K562 (cell line): ENCODE measurements at regions not wholly inside any gene's neighbourhood (a gene's known extent, or its start where the extent isn't known, plus 50 kb on each side); places are given as distances from the start of the nearest gene placed in this dataset.

Experiments used
- ATAC-seq: fragments of 200-7000 bp; cut with Tn5 transposase; 3 replicates; pipeline ENCODE4 v1.9.1; 2020; ENCODE audit warnings: moderate library complexity
- BruUV-seq: library from RNA; stranded (reverse); fragments of 400-500 nt; replicated peaks from 2 replicates; lab custom pipeline; 2021; lab: Mats Ljungman, UMichigan
- CTCF ChIA-PET: fragments of 300-600 bp; formaldehyde crosslinking; extraction: SDS; loops from one replicate; lab custom pipeline; 2021; ENCODE audit warnings: low intra/inter-chr PET ratio; lab: Yijun Ruan, JAX
- POLR2A ChIA-PET: fragments of 300-600, 350-650 bp; sonication (Branson Sonifier 250); formaldehyde crosslinking; extraction: SDS; loops from one replicate; lab custom pipeline; 2021; ENCODE audit warnings: antibody characterized with exemption, inconsistent platforms; lab: Yijun Ruan, JAX
- DNase-seq, 4 experiments: peaks; one replicate each; pipeline versions ENCODE4 v3.0.0 to v3.0.0-alpha.2; 2011 to 2018; ENCODE audit warnings: low spot score in 3 of 4, mixed read lengths in 3 of 4; ENCODE audit errors: extremely low read depth in 1 of 4
- FAIRE-seq: peaks from 2 replicates; lab custom pipeline; 2011; peaks lifted over from hg19 to GRCh38; lab: Jason Lieb, UNC
- H2AFZ ChIP-seq: 2 replicates; pipeline ENCODE4 v1.6.0; 2011; ENCODE audit warnings: low read depth, low read length, control low read depth, inconsistent platforms
- H3K27ac ChIP-seq: fragments of 200-600 bp; 3 replicates; pipeline ENCODE4 v1.8.0; 2011; ENCODE audit warnings: low read depth, mild to moderate bottlenecking, control low read depth, inconsistent platforms, low read length, moderate library complexity, mixed read lengths; ENCODE audit errors: extremely low read depth
- H3K27me3 ChIP-seq, 2 experiments: fragments of 300-600 bp in 1 of 2; 2 replicates in 1 of 2; 3 replicates in 1 of 2; pipeline versions ENCODE4 v1.6.0 to v1.8.0; 2011; ENCODE audit warnings: inconsistent platforms in 2 of 2, low read length in 2 of 2, mild to moderate bottlenecking in 1 of 2, mixed read lengths in 1 of 2, moderate library complexity in 1 of 2; ENCODE audit not compliant: control insufficient read depth in 2 of 2, insufficient read depth in 2 of 2
- H3K36me3 ChIP-seq: fragments of 300-600 bp; 3 replicates; pipeline ENCODE4 v1.8.0; 2011; ENCODE audit warnings: mild to moderate bottlenecking, low read length, inconsistent platforms; ENCODE audit not compliant: control insufficient read depth, insufficient read depth
- H3K4me1 ChIP-seq, 2 experiments: fragments of 200-600 bp in 1 of 2; replicated peaks in 1 of 2; 2 replicates in 1 of 2; 3 replicates in 1 of 2; pipeline versions ENCODE4 v1.5.1 to v1.8.0; 2011; ENCODE audit warnings: inconsistent platforms in 2 of 2, low read length in 2 of 2, mild to moderate bottlenecking in 1 of 2, mixed read lengths in 1 of 2, moderate library complexity in 1 of 2; ENCODE audit not compliant: control insufficient read depth in 2 of 2, insufficient read depth in 2 of 2
- H3K4me2 ChIP-seq: 2 replicates; pipeline ENCODE4 v1.6.1; 2011; ENCODE audit warnings: low read length, control low read depth, inconsistent platforms, mixed read lengths; ENCODE audit not compliant: insufficient read depth
- H3K4me3 ChIP-seq: fragments of 200-600 bp; sonication (generic), shearing (Covaris generic); 2 replicates; pipeline ENCODE4 v1.5.1; 2016; ENCODE audit warnings: control low read depth, inconsistent platforms
- H3K79me2 ChIP-seq: fragments of 200-600 bp; 3 replicates; pipeline ENCODE4 v1.8.0; 2011; ENCODE audit warnings: low read length, inconsistent platforms; ENCODE audit not compliant: control insufficient read depth, insufficient read depth
- H3K9ac ChIP-seq, 2 experiments: 2 replicates each; pipeline versions ENCODE4 v1.6.0 to v1.6.1; 2011; ENCODE audit warnings: low read depth in 2 of 2, low read length in 2 of 2, control low read depth in 1 of 2, inconsistent platforms in 1 of 2, mild to moderate bottlenecking in 1 of 2, mixed read lengths in 1 of 2; ENCODE audit not compliant: insufficient read depth in 1 of 2
- H3K9me1 ChIP-seq: one replicate; pipeline ENCODE4 v1.6.0; 2011; ENCODE audit warnings: inconsistent platforms, mild to moderate bottlenecking, low read length, moderate library complexity; ENCODE audit not compliant: control insufficient read depth, insufficient read depth
- H3K9me3 ChIP-seq: replicated peaks from 2 replicates; pipeline ENCODE4 v1.5.1; 2011; ENCODE audit warnings: low read depth, low read length, inconsistent platforms; ENCODE audit not compliant: control insufficient read depth, insufficient read depth
- H4K20me1 ChIP-seq: replicated peaks from 2 replicates; pipeline ENCODE4 v1.6.1; 2011; ENCODE audit warnings: low read length, inconsistent platforms, mixed read lengths; ENCODE audit not compliant: control insufficient read depth, insufficient read depth
- CC2D1A ChIP-seq: fragments of 450-650 bp; IDR thresholded peaks from 2 replicates; pipeline ENCODE4 v1.6.1; 2017; ENCODE audit warnings: mild to moderate bottlenecking
- FOXA3 ChIP-seq, 2 experiments: fragments of 450-650 bp in 1 of 2; sonication (generic) in 1 of 2; formaldehyde crosslinking; IDR thresholded peaks in 1 of 2; conservative IDR thresholded peaks in 1 of 2; 2 replicates each; pipeline versions ENCODE4 v1.4.0 to v1.8.0; 2020 to 2022; ENCODE audit warnings: mild to moderate bottlenecking in 2 of 2, missing genetic modification reagents in 1 of 2
- HNRNPH1 ChIP-seq: fragments of 200-400 bp; formaldehyde crosslinking; optimal IDR thresholded peaks from 2 replicates; pipeline ENCODE3; 2017; ENCODE audit warnings: low read depth, mild to moderate bottlenecking, low read length, moderate library complexity
- NKRF ChIP-seq: fragments of 450-650 bp; IDR thresholded peaks from 2 replicates; pipeline ENCODE4 v1.6.1; 2016; ENCODE audit warnings: borderline replicate concordance
- OTX1 ChIP-seq: fragments of 450-650 bp; formaldehyde crosslinking; IDR thresholded peaks from 2 replicates; pipeline ENCODE4 v1.4.0; 2022; ENCODE audit warnings: mild to moderate bottlenecking
- SFPQ ChIP-seq: fragments of 200-400 bp; formaldehyde crosslinking; IDR thresholded peaks from 2 replicates; pipeline ENCODE4 v1.6.1; 2017; ENCODE audit warnings: mild to moderate bottlenecking, low read depth, low read length, moderate library complexity
- ZNF197 ChIP-seq: fragments of 200-800 bp; sonication (Bioruptor generic); IDR thresholded peaks from 2 replicates; pipeline ENCODE4 v1.6.1; 2016; ENCODE audit warnings: low read depth, missing genetic modification characterization, missing compliant biosample characterization
- WGBS: fragments of 100-300 bp; shearing (Covaris generic); methylation state at CpG from one replicate; pipeline ENCODE4 v1.1.6; 2016; ENCODE audit warnings: low coverage, mixed read lengths; ENCODE audit not compliant: insufficient coverage; ENCODE audit errors: missing lambda C conversion rate; 5-methylcytosine and 5-hydroxymethylcytosine counted together
- in situ Hi-C: fragments of 300-500 bp; cut with MboI; formaldehyde crosslinking; loops from 4 replicates; pipeline ENCODE4 v1.15.0; 2018; ENCODE audit warnings: inconsistent platforms, mixed read lengths
- intact Hi-C: fragments of 100-400 bp; cut with micrococcal nuclease; formaldehyde crosslinking; loops from 2 replicates; pipeline ENCODE4 v1.14.2; 2022

GRCh38 chrX:115390078-115390477, 100.6 kb downstream of the LUZP4 start:
- no peaks in the 10 kb centered on the region for H3K36me3 ChIP-seq
- WGBS = 0% methylated on average over 3 of the region's 3 CpGs
- DNase-seq = no peak
- BruUV-seq = no TSS peak
- TF ChIP-seq ZNF197 (CRISPR knock-in tag) = no peak
- TF ChIP-seq CC2D1A = no peak
- TF ChIP-seq NKRF = no peak
- TF ChIP-seq SFPQ = no peak
- TF ChIP-seq HNRNPH1 = no peak
- TF ChIP-seq FOXA3 (CRISPR knock-in tag; conservative IDR thresholded peaks at IDR 0.05 in 1 of 2, IDR thresholded peaks at IDR 0.05 in 1 of 2) = no peak
- no peak for TF ChIP-seq OTX1
- no peak overlapping the region for H2AFZ ChIP-seq
- no peaks in the 10 kb centered on the region for H3K79me2 ChIP-seq
- no peak overlapping the region for H3K9ac ChIP-seq
- no peaks in the 10 kb centered on the region for H3K4me1 ChIP-seq
- ChIA-PET POLR2A (no interaction called here), CTCF (no interaction called here)
- H3K9me1 ChIP-seq = no peaks in the 10 kb centered on the region
- in situ Hi-C loops = no loop called here
- H3K9me3 ChIP-seq = no peaks in the 10 kb centered on the region
- H3K4me2 ChIP-seq = no peak overlapping the region
- no peak overlapping the region for H3K27ac ChIP-seq
- no peak for ATAC-seq
- H4K20me1 ChIP-seq = no peaks in the 10 kb centered on the region
- no peaks in the 10 kb centered on the region for H3K27me3 ChIP-seq
- intact Hi-C loops = no loop called here
- no peak overlapping the region for H3K4me3 ChIP-seq
- no peak for FAIRE-seq
